HL-60 (cell line): ENCODE measurements at regions not wholly inside any gene's neighbourhood (a gene's known extent, or its start where the extent isn't known, plus 50 kb on each side); places are given as distances from the start of the nearest gene placed in this dataset.

ENCODE experiments used
- DNase-seq, 2 experiments: peaks; one replicate each; pipeline ENCODE4 v3.0.0-alpha.2; 2010 to 2020; ENCODE audit warnings: low read depth in 1 of 2, low spot score in 1 of 2
- H3K27ac ChIP-seq: fragments of 250-450 bp; sonication (Bioruptor Pico); replicated peaks from 2 replicates; pipeline ENCODE4 v1.5.1; 2020; ENCODE audit warnings: mild to moderate bottlenecking, moderate library complexity
- H3K27me3 ChIP-seq: fragments of 250-450 bp; sonication (Bioruptor Pico); 2 replicates; pipeline ENCODE4 v1.5.1; 2021; ENCODE audit warnings: mild to moderate bottlenecking, moderate library complexity; ENCODE audit not compliant: insufficient read depth, poor library complexity, severe bottlenecking
- H3K4me3 ChIP-seq: replicated peaks from 2 replicates; pipeline ENCODE4 v1.5.1; 2011; ENCODE audit warnings: mild to moderate bottlenecking, control low read depth, low read length; ENCODE audit not compliant: insufficient read depth
- GABPA ChIP-seq: IDR thresholded peaks from 2 replicates; pipeline ENCODE4 v1.6.1; 2012; ENCODE audit warnings: low read depth
- POLR2AphosphoS5 ChIP-seq: IDR thresholded peaks from 2 replicates; pipeline ENCODE4 v1.6.1; 2012; ENCODE audit warnings: low read depth
- SPI1 ChIP-seq: IDR thresholded peaks from 2 replicates; pipeline ENCODE4 v1.6.1; 2012; ENCODE audit warnings: low read depth, mild to moderate bottlenecking, borderline replicate concordance
- TF ChIP-seq, protein P1 (sequence below): IDR thresholded peaks from 2 replicates; pipeline ENCODE4 v1.6.1; 2012; ENCODE audit warnings: low read depth; ENCODE audit not compliant: insufficient replicate concordance
- TF ChIP-seq, protein P2 (sequence below): IDR thresholded peaks from one replicate; pipeline ENCODE4 v1.5.1; 2011; ENCODE audit warnings: low read length, control low read depth, inconsistent platforms; ENCODE audit not compliant: insufficient read depth

DNA sequence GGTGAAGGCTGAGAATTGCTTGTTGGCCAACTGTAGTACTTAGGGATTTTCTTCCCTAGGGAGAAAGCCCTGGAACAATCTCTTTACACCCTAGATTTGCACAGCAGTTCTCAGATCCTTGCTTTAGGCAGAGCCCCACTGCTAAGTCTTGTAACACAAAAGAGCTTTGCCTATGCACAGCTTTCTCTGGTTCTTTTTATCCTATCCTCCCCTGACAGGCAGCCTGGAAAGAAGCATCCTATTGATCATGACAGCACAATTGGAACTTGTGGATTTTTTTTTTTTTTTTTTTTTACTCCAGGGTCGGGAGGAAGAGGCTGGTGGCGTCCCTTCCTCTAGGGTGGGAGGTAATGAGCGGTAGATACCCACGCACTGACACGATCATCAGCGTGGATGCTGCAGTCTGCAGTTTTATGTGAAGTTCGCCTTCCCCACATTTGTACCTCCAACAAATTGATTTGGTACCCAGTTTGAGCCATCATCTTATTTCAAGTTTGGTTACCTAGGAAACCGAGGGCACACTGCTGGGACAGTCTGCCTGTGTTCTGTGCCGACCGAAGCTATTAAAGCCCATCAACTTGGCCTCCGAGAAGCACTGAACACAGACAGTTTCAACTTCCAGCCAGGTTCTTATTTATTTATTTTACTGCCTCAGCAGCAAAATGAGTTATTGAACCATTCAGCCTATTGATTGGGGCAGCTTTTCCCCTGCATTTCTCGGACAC, 110.1 kb downstream of the NRN1 start:
- Histone ChIP-seq H3K4me3 (no peak overlapping the region), H3K27me3 (no peaks in the 10 kb centered on the region), H3K27ac (no peak overlapping the region)
- TF ChIP-seq SPI1: no peak
- no peak for TF ChIP-seq POLR2AphosphoS5
- TF ChIP-seq, protein P1, sequence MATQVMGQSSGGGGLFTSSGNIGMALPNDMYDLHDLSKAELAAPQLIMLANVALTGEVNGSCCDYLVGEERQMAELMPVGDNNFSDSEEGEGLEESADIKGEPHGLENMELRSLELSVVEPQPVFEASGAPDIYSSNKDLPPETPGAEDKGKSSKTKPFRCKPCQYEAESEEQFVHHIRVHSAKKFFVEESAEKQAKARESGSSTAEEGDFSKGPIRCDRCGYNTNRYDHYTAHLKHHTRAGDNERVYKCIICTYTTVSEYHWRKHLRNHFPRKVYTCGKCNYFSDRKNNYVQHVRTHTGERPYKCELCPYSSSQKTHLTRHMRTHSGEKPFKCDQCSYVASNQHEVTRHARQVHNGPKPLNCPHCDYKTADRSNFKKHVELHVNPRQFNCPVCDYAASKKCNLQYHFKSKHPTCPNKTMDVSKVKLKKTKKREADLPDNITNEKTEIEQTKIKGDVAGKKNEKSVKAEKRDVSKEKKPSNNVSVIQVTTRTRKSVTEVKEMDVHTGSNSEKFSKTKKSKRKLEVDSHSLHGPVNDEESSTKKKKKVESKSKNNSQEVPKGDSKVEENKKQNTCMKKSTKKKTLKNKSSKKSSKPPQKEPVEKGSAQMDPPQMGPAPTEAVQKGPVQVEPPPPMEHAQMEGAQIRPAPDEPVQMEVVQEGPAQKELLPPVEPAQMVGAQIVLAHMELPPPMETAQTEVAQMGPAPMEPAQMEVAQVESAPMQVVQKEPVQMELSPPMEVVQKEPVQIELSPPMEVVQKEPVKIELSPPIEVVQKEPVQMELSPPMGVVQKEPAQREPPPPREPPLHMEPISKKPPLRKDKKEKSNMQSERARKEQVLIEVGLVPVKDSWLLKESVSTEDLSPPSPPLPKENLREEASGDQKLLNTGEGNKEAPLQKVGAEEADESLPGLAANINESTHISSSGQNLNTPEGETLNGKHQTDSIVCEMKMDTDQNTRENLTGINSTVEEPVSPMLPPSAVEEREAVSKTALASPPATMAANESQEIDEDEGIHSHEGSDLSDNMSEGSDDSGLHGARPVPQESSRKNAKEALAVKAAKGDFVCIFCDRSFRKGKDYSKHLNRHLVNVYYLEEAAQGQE: no peak
- TF ChIP-seq, protein P2, sequence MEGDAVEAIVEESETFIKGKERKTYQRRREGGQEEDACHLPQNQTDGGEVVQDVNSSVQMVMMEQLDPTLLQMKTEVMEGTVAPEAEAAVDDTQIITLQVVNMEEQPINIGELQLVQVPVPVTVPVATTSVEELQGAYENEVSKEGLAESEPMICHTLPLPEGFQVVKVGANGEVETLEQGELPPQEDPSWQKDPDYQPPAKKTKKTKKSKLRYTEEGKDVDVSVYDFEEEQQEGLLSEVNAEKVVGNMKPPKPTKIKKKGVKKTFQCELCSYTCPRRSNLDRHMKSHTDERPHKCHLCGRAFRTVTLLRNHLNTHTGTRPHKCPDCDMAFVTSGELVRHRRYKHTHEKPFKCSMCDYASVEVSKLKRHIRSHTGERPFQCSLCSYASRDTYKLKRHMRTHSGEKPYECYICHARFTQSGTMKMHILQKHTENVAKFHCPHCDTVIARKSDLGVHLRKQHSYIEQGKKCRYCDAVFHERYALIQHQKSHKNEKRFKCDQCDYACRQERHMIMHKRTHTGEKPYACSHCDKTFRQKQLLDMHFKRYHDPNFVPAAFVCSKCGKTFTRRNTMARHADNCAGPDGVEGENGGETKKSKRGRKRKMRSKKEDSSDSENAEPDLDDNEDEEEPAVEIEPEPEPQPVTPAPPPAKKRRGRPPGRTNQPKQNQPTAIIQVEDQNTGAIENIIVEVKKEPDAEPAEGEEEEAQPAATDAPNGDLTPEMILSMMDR: no peak
- TF ChIP-seq GABPA: no peak
- no peak for DNase-seq

DNA sequence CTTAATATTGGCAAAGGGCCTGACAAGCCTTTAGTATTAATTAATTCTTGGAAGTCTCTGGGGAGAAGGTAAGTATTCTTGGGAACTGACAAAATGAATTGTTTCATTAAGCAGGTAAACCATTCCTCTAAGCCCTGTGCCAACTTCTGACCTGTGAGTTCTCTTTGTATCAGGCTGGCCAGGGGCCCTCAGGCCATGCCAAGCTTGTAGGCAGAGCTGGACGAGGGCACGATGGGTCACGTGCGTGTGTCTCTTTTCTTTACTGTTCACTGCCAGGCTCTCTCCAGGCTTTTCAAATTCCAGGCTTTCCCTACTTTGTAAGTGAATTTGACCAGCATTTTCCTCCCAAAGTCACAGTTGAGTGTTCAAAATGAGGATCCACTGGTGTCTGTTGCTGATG, 112.4 kb downstream of the NRN1 start:
- TF ChIP-seq, protein P2: no peak
- no peak for TF ChIP-seq SPI1
- TF ChIP-seq POLR2AphosphoS5: no peak
- TF ChIP-seq GABPA: no peak
- TF ChIP-seq, protein P1: no peak
- DNase-seq: no peak
- Histone ChIP-seq H3K4me3 (no peak overlapping the region), H3K27ac (no peak overlapping the region), H3K27me3 (no peaks in the 10 kb centered on the region)

DNA sequence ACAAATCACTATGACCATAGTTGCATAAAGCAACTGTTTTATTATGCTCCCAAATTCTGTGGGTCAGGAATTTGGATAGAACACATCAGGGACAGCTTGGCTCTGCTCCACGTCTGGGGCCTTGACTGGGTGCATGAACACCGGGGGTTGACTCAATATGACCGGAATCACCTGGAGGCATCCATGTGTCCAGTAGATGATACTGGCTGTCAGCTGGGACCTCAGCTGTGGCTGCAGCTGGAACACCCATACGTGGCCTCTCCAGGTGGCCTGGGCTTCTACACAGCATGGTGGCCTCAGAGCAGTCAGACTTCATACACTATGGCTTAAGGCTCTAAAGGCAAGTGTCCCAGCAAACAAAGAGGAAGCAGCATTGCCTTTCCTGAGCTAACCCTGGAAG, 113.4 kb downstream of the NRN1 start:
- Histone ChIP-seq H3K27ac (no peak overlapping the region), H3K4me3 (no peak overlapping the region), H3K27me3 (no peaks in the 10 kb centered on the region)
- no peak for DNase-seq
- TF ChIP-seq, protein P1: no peak
- TF ChIP-seq POLR2AphosphoS5: no peak
